SJSA1 (cell line): ENCODE measurements at regions not wholly inside any gene's neighbourhood (a gene's known extent, or its start where the extent isn't known, plus 50 kb on each side); places are given as distances from the start of the nearest gene placed in this dataset.
"Not testable (repeated sequence)": the region's sequence is repeated elsewhere in the genome, so short reads cannot be mapped to it uniquely, and the experiment has no call there.

Experiments used
- DNase-seq, 2 experiments: peaks; one replicate each; pipeline ENCODE4 v3.0.0-alpha.2; 2015 to 2020; ENCODE audit warnings: low spot score in 2 of 2, low read depth in 1 of 2
- H3K27ac ChIP-seq: fragments of 250-450 bp; sonication (Bioruptor Pico); 2 replicates; pipeline ENCODE4 v1.5.1; 2020; ENCODE audit warnings: mild to moderate bottlenecking, moderate library complexity
- H3K27me3 ChIP-seq: fragments of 250-450 bp; sonication (Bioruptor Pico); replicated peaks from 2 replicates; pipeline ENCODE4 v1.5.1; 2020; ENCODE audit warnings: mild to moderate bottlenecking, moderate library complexity
- H3K36me3 ChIP-seq: fragments of 250-450 bp; sonication (Bioruptor Pico); 2 replicates; pipeline ENCODE4 v1.5.1; 2020; ENCODE audit warnings: mild to moderate bottlenecking
- H3K4me1 ChIP-seq: fragments of 250-450 bp; sonication (Bioruptor Pico); replicated peaks from 2 replicates; pipeline ENCODE4 v1.6.1; 2021; ENCODE audit warnings: mild to moderate bottlenecking
- H3K4me3 ChIP-seq: fragments of 250-450 bp; sonication (Bioruptor Pico); 2 replicates; pipeline ENCODE4 v1.5.1; 2020; ENCODE audit warnings: mild to moderate bottlenecking
- H3K9me3 ChIP-seq: fragments of 250-450 bp; sonication (Bioruptor Pico); replicated peaks from 2 replicates; pipeline ENCODE4 v1.5.1; 2020; ENCODE audit warnings: mild to moderate bottlenecking

DNA sequence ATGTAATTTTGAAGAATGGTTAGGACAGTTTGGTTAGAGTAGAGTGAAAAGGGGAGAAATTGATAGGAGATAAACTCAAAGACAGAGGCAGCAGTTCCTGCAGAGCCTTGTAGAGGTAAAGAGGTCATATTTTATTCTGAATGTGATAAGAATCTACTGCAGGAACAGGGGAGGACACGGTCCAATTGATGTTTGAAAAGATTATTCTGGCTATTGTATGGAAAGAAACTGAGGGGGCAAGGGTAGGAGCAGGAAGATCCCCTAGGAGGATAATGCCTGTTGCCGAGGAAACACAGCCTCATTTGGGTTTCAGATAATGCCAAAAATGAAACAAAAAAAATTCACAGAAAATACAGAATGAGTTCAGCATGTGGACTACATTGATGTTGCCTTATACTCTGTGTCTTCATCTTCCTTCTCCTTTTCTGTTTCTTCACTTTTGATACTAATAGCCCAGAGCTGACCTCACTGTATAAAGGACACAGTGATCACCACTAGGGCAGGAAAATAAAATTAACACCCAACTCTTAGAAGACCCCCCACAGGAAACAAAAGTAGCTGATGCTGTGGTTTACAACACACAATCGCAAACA lies 454.6 kb upstream of the UBE2E2 start:
- H3K27me3 ChIP-seq, result no peaks in the 10 kb centered on the region
- H3K9me3 ChIP-seq, result no peaks in the 10 kb centered on the region
- H3K4me3 ChIP-seq, result no peak overlapping the region
- H3K27ac ChIP-seq, result no peak overlapping the region
- H3K36me3 ChIP-seq, result no peaks in the 10 kb centered on the region
- no peaks in the 10 kb centered on the region for H3K4me1 ChIP-seq
- no peak for DNase-seq

DNA sequence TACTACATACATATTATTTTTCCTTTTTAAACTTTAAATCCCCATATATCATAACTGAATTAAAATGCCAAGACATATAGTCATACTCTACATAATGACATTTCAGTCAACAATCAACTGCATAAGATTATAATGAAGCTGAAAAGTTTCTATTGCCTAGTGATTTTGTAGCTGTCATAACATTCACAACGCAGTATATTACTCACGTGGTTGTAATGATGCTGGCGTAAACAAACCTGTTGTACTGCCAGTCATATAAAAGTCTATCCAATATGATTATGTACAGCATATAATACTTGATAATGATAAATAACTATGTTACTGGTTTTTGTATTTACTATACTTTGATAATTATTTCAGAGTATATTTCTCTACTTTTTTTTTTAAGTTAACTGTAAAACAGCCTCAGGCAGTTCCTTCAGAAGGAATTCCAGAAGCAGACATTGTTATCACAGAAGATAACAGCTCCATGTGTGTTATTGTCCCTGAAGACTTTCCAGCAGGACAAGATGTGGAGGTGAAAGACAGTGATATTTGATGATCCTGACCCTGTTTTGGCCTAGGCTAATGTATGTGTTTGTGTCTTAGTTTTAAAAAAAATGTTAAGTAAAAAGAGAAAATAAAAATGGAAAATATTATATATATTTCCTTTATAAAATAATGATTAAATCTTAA lies 443.4 kb upstream of the UBE2E2 start:
- H3K27ac ChIP-seq, result no peak overlapping the region
- no peaks in the 10 kb centered on the region for H3K27me3 ChIP-seq
- no peaks in the 10 kb centered on the region for H3K36me3 ChIP-seq
- H3K4me1 ChIP-seq, result no peaks in the 10 kb centered on the region
- no peak for DNase-seq
- no peak overlapping the region for H3K4me3 ChIP-seq
- no peaks in the 10 kb centered on the region for H3K9me3 ChIP-seq

DNA sequence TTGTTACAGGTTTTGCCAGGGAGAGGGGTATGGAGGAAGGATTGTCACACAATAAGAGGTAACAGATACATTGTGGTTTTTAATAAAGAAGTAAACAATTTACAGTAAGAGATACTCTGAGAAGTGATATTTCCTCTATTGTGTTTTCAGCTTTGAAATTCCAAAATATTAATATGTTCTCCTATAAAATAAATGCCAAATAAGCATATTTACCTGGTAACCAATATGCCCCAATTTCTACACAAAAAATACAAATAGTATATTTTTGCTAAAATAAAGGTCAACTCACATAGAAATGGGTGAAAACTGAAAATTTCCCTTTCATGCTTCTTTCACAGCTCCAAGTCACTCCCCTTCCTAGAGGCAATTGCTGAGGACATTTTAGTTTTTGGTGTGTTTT lies 437.4 kb upstream of the UBE2E2 start:
- no peaks in the 10 kb centered on the region for H3K9me3 ChIP-seq
- H3K27ac ChIP-seq, result no peak overlapping the region
- no peak overlapping the region for H3K4me3 ChIP-seq
- DNase-seq, result no peak
- no peaks in the 10 kb centered on the region for H3K4me1 ChIP-seq
- no peaks in the 10 kb centered on the region for H3K36me3 ChIP-seq
- H3K27me3 ChIP-seq, result no peaks in the 10 kb centered on the region

GRCh38 chr3:22777834-22778233 lies 425.3 kb upstream of the UBE2E2 start:
- no peaks in the 10 kb centered on the region for H3K27me3 ChIP-seq
- no peaks in the 10 kb centered on the region for H3K36me3 ChIP-seq
- no peaks in the 10 kb centered on the region for H3K9me3 ChIP-seq
- H3K4me3 ChIP-seq, result no peak overlapping the region
- DNase-seq, result no peak
- H3K27ac ChIP-seq, result no peak overlapping the region
- no peaks in the 10 kb centered on the region for H3K4me1 ChIP-seq

DNA sequence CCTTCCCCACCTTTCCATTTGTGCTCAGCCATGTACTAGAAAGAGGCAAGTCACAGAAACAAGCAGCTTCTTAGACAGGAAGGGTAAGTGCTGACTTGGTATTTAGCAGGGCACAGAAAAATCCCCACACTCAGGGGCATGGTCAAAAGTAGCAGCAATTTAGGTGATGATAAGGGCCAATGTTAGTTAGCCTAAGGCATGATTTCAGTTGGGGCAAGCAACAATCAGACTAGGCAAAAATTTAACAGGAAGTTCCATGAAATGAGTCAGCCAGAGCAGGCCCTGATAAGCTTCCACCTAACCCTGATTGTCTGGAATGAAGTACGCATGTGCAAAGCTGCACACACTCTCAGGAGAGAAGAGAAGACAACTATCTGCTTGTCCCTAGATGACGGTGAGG lies 423.4 kb upstream of the UBE2E2 start:
- Histone ChIP-seq H3K27me3 (no peaks in the 10 kb centered on the region), H3K4me1 (no peaks in the 10 kb centered on the region), H3K4me3 (no peak overlapping the region), H3K9me3 (no peaks in the 10 kb centered on the region), H3K36me3 (no peaks in the 10 kb centered on the region), H3K27ac (no peak overlapping the region)
- DNase-seq, result no peak

GRCh38 chr3:22792533-22792932 lies 410.6 kb upstream of the UBE2E2 start:
- H3K36me3 ChIP-seq, result no peaks in the 10 kb centered on the region
- H3K9me3 ChIP-seq, result no peaks in the 10 kb centered on the region
- H3K27me3 ChIP-seq, result no peaks in the 10 kb centered on the region
- H3K4me3 ChIP-seq, result no peak overlapping the region
- DNase-seq, result no peak
- H3K4me1 ChIP-seq, result no peaks in the 10 kb centered on the region
- no peak overlapping the region for H3K27ac ChIP-seq

- Histone ChIP-seq H3K9me3 (no peaks in the 10 kb centered on the region), H3K4me3 (no peak overlapping the region), H3K36me3 (no peaks in the 10 kb centered on the region), H3K27ac (no peak overlapping the region), H3K27me3 (no peaks in the 10 kb centered on the region), H3K4me1 (no peaks in the 10 kb centered on the region)
- no peak for DNase-seq
Measured at GRCh38 chr3:22795917-22796316, 407.2 kb upstream of the UBE2E2 start.

- no peak for DNase-seq
- no peaks in the 10 kb centered on the region for H3K4me1 ChIP-seq
- H3K9me3 ChIP-seq, result no peaks in the 10 kb centered on the region
- no peaks in the 10 kb centered on the region for H3K27me3 ChIP-seq
- no peak overlapping the region for H3K4me3 ChIP-seq
- no peaks in the 10 kb centered on the region for H3K36me3 ChIP-seq
- H3K27ac ChIP-seq, result no peak overlapping the region
Measured at GRCh38 chr3:22798461-22798860, 404.7 kb upstream of the UBE2E2 start.

DNA sequence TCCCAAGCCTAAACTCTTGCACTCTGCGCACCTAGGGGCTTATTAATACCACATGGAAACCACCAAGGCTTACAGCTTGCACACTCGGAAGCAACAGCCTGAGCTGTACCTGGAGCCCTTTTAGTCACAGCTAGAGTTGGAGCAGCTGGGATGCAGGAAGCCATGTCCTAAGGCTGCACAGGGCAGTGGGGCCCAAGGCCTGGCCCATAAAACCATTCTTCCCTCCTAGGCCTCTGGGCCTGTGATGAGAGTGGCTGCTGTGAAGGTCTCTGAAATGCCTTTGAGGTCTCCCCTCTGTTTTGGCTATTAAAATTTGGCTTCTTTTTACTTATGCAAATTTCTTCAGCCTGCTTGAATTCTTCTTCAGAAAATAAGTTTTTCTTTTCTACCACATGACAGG lies 383.9 kb upstream of the UBE2E2 start:
- no peaks in the 10 kb centered on the region for H3K9me3 ChIP-seq
- no peaks in the 10 kb centered on the region for H3K36me3 ChIP-seq
- no peak overlapping the region for H3K4me3 ChIP-seq
- no peaks in the 10 kb centered on the region for H3K4me1 ChIP-seq
- no peak for DNase-seq
- no peaks in the 10 kb centered on the region for H3K27me3 ChIP-seq
- no peak overlapping the region for H3K27ac ChIP-seq

DNA sequence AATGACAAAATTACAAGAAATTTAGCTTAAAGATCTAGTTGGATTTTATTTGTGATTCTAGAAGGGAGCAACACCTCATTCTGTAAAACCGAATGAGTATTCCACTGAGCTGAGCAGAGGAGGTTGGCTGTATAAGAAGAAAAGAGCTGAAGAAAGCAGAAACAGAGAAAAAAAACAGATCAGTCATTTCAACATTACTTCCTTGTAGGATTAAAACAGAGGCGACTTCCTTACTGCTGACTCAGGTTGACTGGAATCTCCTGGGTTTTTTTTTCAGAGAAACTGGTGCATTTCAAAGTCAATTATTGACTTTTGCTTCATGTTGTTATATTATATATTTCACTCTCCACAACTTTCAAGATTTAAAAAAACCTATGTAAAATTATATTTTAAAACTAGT lies 368.1 kb upstream of the UBE2E2 start:
- Histone ChIP-seq H3K4me3 (no peak overlapping the region), H3K27me3 (no peaks in the 10 kb centered on the region), H3K36me3 (no peaks in the 10 kb centered on the region), H3K4me1 (no peaks in the 10 kb centered on the region), H3K9me3 (no peaks in the 10 kb centered on the region), H3K27ac (no peak overlapping the region)
- no peak for DNase-seq

DNA sequence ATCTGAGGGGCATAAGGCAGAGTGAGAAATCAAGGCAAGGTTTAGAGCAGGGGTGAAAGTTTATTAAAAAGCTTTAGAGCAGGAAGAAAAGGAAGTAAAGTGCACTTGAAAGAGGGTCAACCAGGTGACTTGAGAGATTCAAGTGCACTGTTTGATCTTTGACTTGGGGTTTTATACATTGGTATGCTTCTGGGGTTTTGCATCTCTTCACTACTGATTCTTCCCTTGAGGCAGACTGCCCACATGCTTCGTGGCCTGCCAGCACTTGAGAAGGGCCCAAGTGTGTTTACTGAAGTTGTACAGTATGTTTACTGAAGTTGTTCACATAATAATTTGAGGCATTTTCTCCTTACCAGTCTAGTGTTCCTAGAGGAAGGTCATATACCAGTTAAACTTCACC lies 367.0 kb upstream of the UBE2E2 start:
- no peaks in the 10 kb centered on the region for H3K27me3 ChIP-seq
- no peak for DNase-seq
- H3K36me3 ChIP-seq, result no peaks in the 10 kb centered on the region
- H3K27ac ChIP-seq, result no peak overlapping the region
- H3K4me3 ChIP-seq, result no peak overlapping the region
- no peaks in the 10 kb centered on the region for H3K4me1 ChIP-seq
- no peaks in the 10 kb centered on the region for H3K9me3 ChIP-seq

DNA sequence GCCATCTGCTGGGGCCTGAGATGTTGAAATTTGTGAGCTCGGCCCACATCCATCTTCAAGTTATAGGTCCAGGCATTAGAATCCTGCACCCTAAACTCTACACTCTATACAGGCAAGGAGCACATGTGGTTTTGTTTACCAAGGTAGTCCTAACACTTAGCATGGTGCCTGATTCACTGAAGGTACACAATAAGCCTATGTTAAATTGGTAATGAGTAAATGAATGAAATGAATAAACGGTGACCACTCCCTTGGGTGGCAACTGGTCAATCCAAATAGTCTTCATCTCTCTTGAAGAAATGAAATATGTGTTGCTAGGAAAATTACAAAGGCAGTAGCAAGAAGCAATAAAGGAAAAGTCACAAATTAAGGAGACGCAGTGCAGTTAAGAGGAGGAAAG lies 359.3 kb upstream of the UBE2E2 start:
- no peaks in the 10 kb centered on the region for H3K4me1 ChIP-seq
- no peaks in the 10 kb centered on the region for H3K9me3 ChIP-seq
- DNase-seq, result no peak
- no peak overlapping the region for H3K27ac ChIP-seq
- no peaks in the 10 kb centered on the region for H3K36me3 ChIP-seq
- no peaks in the 10 kb centered on the region for H3K27me3 ChIP-seq
- H3K4me3 ChIP-seq, result no peak overlapping the region

DNA sequence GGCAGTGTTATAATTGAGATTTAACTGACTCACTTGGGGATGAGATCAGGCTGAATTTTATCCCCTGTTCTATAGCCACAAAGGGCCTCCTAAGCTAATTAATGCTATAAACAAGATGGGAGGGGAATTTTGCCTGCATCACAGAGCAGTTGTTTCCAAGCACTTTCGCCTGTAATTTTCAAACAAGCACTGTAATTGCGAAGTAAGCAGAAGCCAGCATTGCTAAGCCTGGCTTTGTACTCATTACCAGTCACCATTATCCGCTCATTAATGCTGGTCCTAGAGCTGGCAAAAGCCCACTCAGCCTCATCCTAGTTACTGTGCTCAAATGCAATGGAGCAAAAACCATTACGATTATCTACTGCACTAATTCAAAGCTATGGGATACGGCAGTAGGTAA lies 356.6 kb upstream of the UBE2E2 start:
- no peaks in the 10 kb centered on the region for H3K36me3 ChIP-seq
- H3K27me3 ChIP-seq, result no peaks in the 10 kb centered on the region
- no peaks in the 10 kb centered on the region for H3K4me1 ChIP-seq
- no peaks in the 10 kb centered on the region for H3K9me3 ChIP-seq
- H3K4me3 ChIP-seq, result no peak overlapping the region
- no peak overlapping the region for H3K27ac ChIP-seq
- no peak for DNase-seq

DNA sequence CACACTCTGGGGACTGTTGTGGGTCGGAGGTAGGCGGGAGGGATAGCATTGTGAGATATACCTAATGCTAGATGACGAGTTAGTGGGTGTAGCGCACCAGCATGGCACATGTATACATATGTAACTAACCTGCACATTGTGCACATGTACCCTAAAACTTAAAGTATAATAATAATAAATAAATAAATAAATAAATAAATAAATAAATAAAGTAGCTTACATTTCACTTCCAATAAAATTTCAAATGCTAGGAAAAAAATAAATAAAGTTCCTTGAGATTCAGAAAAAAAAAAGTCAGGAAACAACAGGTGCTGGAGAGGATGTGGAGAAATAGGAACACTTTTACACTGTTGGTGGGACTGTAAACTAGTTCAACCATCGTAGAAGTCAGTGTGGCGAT lies 353.5 kb upstream of the UBE2E2 start:
- H3K4me3 ChIP-seq, H3K9me3 ChIP-seq, H3K27ac ChIP-seq, H3K4me1 ChIP-seq, H3K27me3 ChIP-seq, DNase-seq, H3K36me3 ChIP-seq: not testable (repeated sequence)

- no peak for DNase-seq
- Histone ChIP-seq H3K9me3 (no peaks in the 10 kb centered on the region), H3K36me3 (no peaks in the 10 kb centered on the region), H3K27ac (no peak overlapping the region), H3K4me3 (no peak overlapping the region), H3K4me1 (no peaks in the 10 kb centered on the region), H3K27me3 (no peaks in the 10 kb centered on the region)
Measured at GRCh38 chr3:22856811-22857210, 346.3 kb upstream of the UBE2E2 start.
